Keratinocyte (primary cell): ENCODE measurements at regions not wholly inside any gene's neighbourhood (a gene's known extent, or its start where the extent isn't known, plus 50 kb on each side); places are given as distances from the start of the nearest gene placed in this dataset.

Experiments
- DNase-seq: peaks from one replicate; pipeline ENCODE4 v3.0.0-alpha.2; 2011; ENCODE audit warnings: low read depth, missing footprints, low spot score
- FAIRE-seq: peaks from 2 replicates; lab custom pipeline; 2011; peaks lifted over from hg19 to GRCh38; lab: Jason Lieb, UNC
- H2AFZ ChIP-seq: 2 replicates; pipeline ENCODE4 v1.6.0; 2012; ENCODE audit warnings: low read length, control low read depth, inconsistent platforms; ENCODE audit not compliant: control insufficient read depth
- H3K27ac ChIP-seq: 2 replicates; pipeline ENCODE4 v1.5.1; 2011; ENCODE audit warnings: low read length; ENCODE audit not compliant: control insufficient read depth, insufficient read depth
- H3K27me3 ChIP-seq: 3 replicates; pipeline ENCODE4 v1.6.0; 2011; ENCODE audit warnings: low read length; ENCODE audit not compliant: control insufficient read depth, insufficient read depth; ENCODE audit errors: extremely low read depth
- H3K36me3 ChIP-seq, 2 experiments: 2 replicates in 1 of 2; 3 replicates in 1 of 2; pipeline ENCODE4 v1.5.1; 2011; ENCODE audit warnings: low read length in 2 of 2, mild to moderate bottlenecking in 1 of 2; ENCODE audit not compliant: control insufficient read depth in 2 of 2, insufficient read depth in 2 of 2; ENCODE audit errors: extremely low read depth in 1 of 2
- H3K4me1 ChIP-seq: 3 replicates; pipeline ENCODE4 v1.5.1; 2011; ENCODE audit warnings: low read length; ENCODE audit not compliant: control insufficient read depth, insufficient read depth; ENCODE audit errors: extremely low read depth
- H3K4me2 ChIP-seq: 3 replicates; pipeline ENCODE4 v1.6.0; 2011; ENCODE audit warnings: low read depth, low read length; ENCODE audit not compliant: control insufficient read depth, insufficient read depth; ENCODE audit errors: extremely low read depth
- H3K4me3 ChIP-seq, 3 experiments: fragments of 200-600 bp in 1 of 3; sonication (generic) in 1 of 3; 2 replicates in 2 of 3; 3 replicates in 1 of 3; pipeline ENCODE4 v1.5.1; 2011 to 2016; ENCODE audit warnings: low read length in 3 of 3, mild to moderate bottlenecking in 3 of 3, control low read depth in 2 of 3, inconsistent platforms in 1 of 3, low read depth in 1 of 3, mixed read lengths in 1 of 3, mixed run types in 1 of 3, moderate library complexity in 1 of 3; ENCODE audit not compliant: control insufficient read depth in 2 of 3, insufficient read depth in 2 of 3; ENCODE audit errors: extremely low read depth in 1 of 3
- H3K79me2 ChIP-seq: 2 replicates; pipeline ENCODE4 v1.6.0; 2012; ENCODE audit warnings: low read length; ENCODE audit not compliant: control insufficient read depth, insufficient read depth
- H3K9ac ChIP-seq: 3 replicates; pipeline ENCODE4 v1.6.0; 2011; ENCODE audit warnings: low read length; ENCODE audit not compliant: control insufficient read depth, insufficient read depth; ENCODE audit errors: extremely low read depth
- H3K9me1 ChIP-seq: 3 replicates; pipeline ENCODE4 v1.6.0; 2011; ENCODE audit warnings: low read length; ENCODE audit not compliant: control insufficient read depth, insufficient read depth; ENCODE audit errors: extremely low read depth
- H3K9me3 ChIP-seq: 2 replicates; pipeline ENCODE4 v1.5.1; 2012; ENCODE audit warnings: low read depth, low read length; ENCODE audit not compliant: control insufficient read depth
- H4K20me1 ChIP-seq: 3 replicates; pipeline ENCODE4 v1.6.0; 2011; ENCODE audit warnings: low read length; ENCODE audit not compliant: control insufficient read depth, insufficient read depth; ENCODE audit errors: extremely low read depth
- CTCF ChIP-seq, 3 experiments: IDR thresholded peaks in 1 of 3; conservative IDR thresholded peaks in 1 of 3; optimal IDR thresholded peaks in 1 of 3; 2 replicates in 2 of 3; 3 replicates in 1 of 3; pipeline versions ENCODE3 to v1.5.1; 2011; ENCODE audit warnings: low read length in 3 of 3, mild to moderate bottlenecking in 3 of 3, moderate library complexity in 2 of 3, control low read depth in 1 of 3, inconsistent platforms in 1 of 3; ENCODE audit not compliant: insufficient read depth in 2 of 3; ENCODE audit errors: extremely low read depth in 1 of 3
- EZH2 ChIP-seq: IDR thresholded peaks from one replicate; pipeline ENCODE4 v1.6.1; 2012; ENCODE audit warnings: inconsistent platforms, mild to moderate bottlenecking, low read length, moderate library complexity
- dilution Hi-C: fragments of 300-500 bp; cut with MboI; formaldehyde crosslinking; loops from one replicate; pipeline ENCODE4 v1.7.0; 2020; ENCODE audit warnings: low sequenced_read_pairs; ENCODE audit not compliant: extremely low pct_ligation_motif_present

- Histone ChIP-seq H3K4me1 (no peaks in the 10 kb centered on the region), H3K27ac (no peak overlapping the region), H4K20me1 (no peaks in the 10 kb centered on the region), H3K9ac (no peak overlapping the region), H3K27me3 (peaks cover 3% of the 10 kb centered on the region), H3K36me3 (no peaks in the 10 kb centered on the region), H3K4me3 (no peak overlapping the region), H3K79me2 (no peaks in the 10 kb centered on the region), H3K9me3 (no peaks in the 10 kb centered on the region), H3K9me1 (no peaks in the 10 kb centered on the region), H2AFZ (no peak overlapping the region), H3K4me2 (no peak overlapping the region)
- no peak for FAIRE-seq
- dilution Hi-C loops, result no loop called here
- TF ChIP-seq CTCF (optimal IDR thresholded peaks at IDR 0.05 in 1 of 3, IDR thresholded peaks at IDR 0.05 in 1 of 3, conservative IDR thresholded peaks at IDR 0.05 in 1 of 3; ENCODE audit: extremely low read depth in 1 of 3, insufficient read depth in 2 of 3, low read length in 3 of 3) (no peak), EZH2 (no peak)
- no peak for DNase-seq
Measured at GRCh38 chr15:88748081-88748480, 55.2 kb upstream of the ACAN start.

- DNase-seq (no peak), FAIRE-seq (no peak)
- H3K9me1 ChIP-seq, result no peaks in the 10 kb centered on the region
- H3K27ac ChIP-seq, result no peak overlapping the region
- no peak overlapping the region for H3K9ac ChIP-seq
- dilution Hi-C loops, result no loop called here
- H3K79me2 ChIP-seq, result no peaks in the 10 kb centered on the region
- no peak overlapping the region for H2AFZ ChIP-seq
- peaks cover 3% of the 10 kb centered on the region for H3K27me3 ChIP-seq
- no peaks in the 10 kb centered on the region for H4K20me1 ChIP-seq
- H3K4me1 ChIP-seq, result no peaks in the 10 kb centered on the region
- H3K36me3 ChIP-seq, result no peaks in the 10 kb centered on the region
- H3K4me3 ChIP-seq, result no peak overlapping the region
- no peaks in the 10 kb centered on the region for H3K9me3 ChIP-seq
- TF ChIP-seq CTCF (optimal IDR thresholded peaks at IDR 0.05 in 1 of 3, IDR thresholded peaks at IDR 0.05 in 1 of 3, conservative IDR thresholded peaks at IDR 0.05 in 1 of 3; ENCODE audit: extremely low read depth in 1 of 3, insufficient read depth in 2 of 3, low read length in 3 of 3) (no peak), EZH2 (no peak)
- no peak overlapping the region for H3K4me2 ChIP-seq
Measured at GRCh38 chr15:88748651-88749050, 54.6 kb upstream of the ACAN start.
